ENCODE measurements at regions not wholly inside any gene's neighbourhood (a gene's known extent, or its start where the extent isn't known, plus 50 kb on each side); places are given as distances from the start of the nearest gene placed in this dataset.
A peak's percentile ranks its signal among the peaks of the same experiment; 100 is the strongest.

GRCh38 chr5:33242277-33242676 is 198.5 kb upstream of the TARS1 start:
- DNase-seq (ENCODE audit: low read depth in 1 of 2, low spot score in 1 of 2) = no peak
- in situ Hi-C loops (cut with HindIII; ENCODE audit: low pct_unique_long_range_greater_than_20kb, low sequenced_read_pairs) = no loop called here
- no peak for TF ChIP-seq JUND (IDR thresholded peaks at IDR 0.05; ENCODE audit: low read depth)

GRCh38 chr5:33244441-33245150 is 196.2 kb upstream of the TARS1 start:
- no peak for TF ChIP-seq JUND (IDR thresholded peaks at IDR 0.05; ENCODE audit: low read depth)
- in situ Hi-C loops (cut with HindIII; ENCODE audit: low pct_unique_long_range_greater_than_20kb, low sequenced_read_pairs) = no loop called here
- DNase-seq (ENCODE audit: low read depth in 1 of 2, low spot score in 1 of 2) = no peak

- TF ChIP-seq JUND (IDR thresholded peaks at IDR 0.05; ENCODE audit: low read depth) = no peak
- no peak for DNase-seq (ENCODE audit: low read depth in 1 of 2, low spot score in 1 of 2)
- in situ Hi-C loops (cut with HindIII; ENCODE audit: low pct_unique_long_range_greater_than_20kb, low sequenced_read_pairs) = no loop called here
These were observed 186.2 kb upstream of the TARS1 start for GRCh38 chr5:33254579-33254978.

GRCh38 chr5:33257807-33258429 is 182.8 kb upstream of the TARS1 start:
- TF ChIP-seq JUND (IDR thresholded peaks at IDR 0.05; ENCODE audit: low read depth) = no peak
- in situ Hi-C loops (cut with HindIII; ENCODE audit: low pct_unique_long_range_greater_than_20kb, low sequenced_read_pairs) = no loop called here
- DNase-seq (ENCODE audit: low read depth in 1 of 2, low spot score in 1 of 2) = peak in 1 of 2 experiments; percentile 13

GRCh38 chr5:33258553-33258952 is 182.2 kb upstream of the TARS1 start:
- TF ChIP-seq JUND (IDR thresholded peaks at IDR 0.05; ENCODE audit: low read depth) = no peak
- no peak for DNase-seq (ENCODE audit: low read depth in 1 of 2, low spot score in 1 of 2)
- in situ Hi-C loops (cut with HindIII; ENCODE audit: low pct_unique_long_range_greater_than_20kb, low sequenced_read_pairs) = no loop called here

GRCh38 chr5:33260098-33260497 is 180.7 kb upstream of the TARS1 start:
- in situ Hi-C loops (cut with HindIII; ENCODE audit: low pct_unique_long_range_greater_than_20kb, low sequenced_read_pairs) = no loop called here
- no peak for TF ChIP-seq JUND (IDR thresholded peaks at IDR 0.05; ENCODE audit: low read depth)

GRCh38 chr5:33261305-33261704 is 179.5 kb upstream of the TARS1 start:
- TF ChIP-seq JUND (IDR thresholded peaks at IDR 0.05; ENCODE audit: low read depth) = no peak
- DNase-seq (ENCODE audit: low read depth in 1 of 2, low spot score in 1 of 2) = no peak
- in situ Hi-C loops (cut with HindIII; ENCODE audit: low pct_unique_long_range_greater_than_20kb, low sequenced_read_pairs) = no loop called here

More at GRCh38 chr5:33260098-33260497, 180.7 kb upstream of the TARS1 start:
- DNase-seq (ENCODE audit: low read depth in 1 of 2, low spot score in 1 of 2) = no peak

GRCh38 chr5:33261747-33262146 is 179.0 kb upstream of the TARS1 start:
- no peak for DNase-seq (ENCODE audit: low read depth in 1 of 2, low spot score in 1 of 2)
- in situ Hi-C loops (cut with HindIII; ENCODE audit: low pct_unique_long_range_greater_than_20kb, low sequenced_read_pairs) = no loop called here
- no peak for TF ChIP-seq JUND (IDR thresholded peaks at IDR 0.05; ENCODE audit: low read depth)

- DNase-seq (ENCODE audit: low read depth in 1 of 2, low spot score in 1 of 2) = no peak
- in situ Hi-C loops (cut with HindIII; ENCODE audit: low pct_unique_long_range_greater_than_20kb, low sequenced_read_pairs) = no loop called here
- no peak for TF ChIP-seq JUND (IDR thresholded peaks at IDR 0.05; ENCODE audit: low read depth)
These were observed 173.0 kb upstream of the TARS1 start for GRCh38 chr5:33267801-33268200.

GRCh38 chr5:33268374-33268773 is 172.4 kb upstream of the TARS1 start:
- in situ Hi-C loops (cut with HindIII; ENCODE audit: low pct_unique_long_range_greater_than_20kb, low sequenced_read_pairs) = no loop called here
- TF ChIP-seq JUND (IDR thresholded peaks at IDR 0.05; ENCODE audit: low read depth) = no peak
- DNase-seq (ENCODE audit: low read depth in 1 of 2, low spot score in 1 of 2) = no peak

- no peak for DNase-seq (ENCODE audit: low read depth in 1 of 2, low spot score in 1 of 2)
- in situ Hi-C loops (cut with HindIII; ENCODE audit: low pct_unique_long_range_greater_than_20kb, low sequenced_read_pairs) = no loop called here
- no peak for TF ChIP-seq JUND (IDR thresholded peaks at IDR 0.05; ENCODE audit: low read depth)
These were observed 170.1 kb upstream of the TARS1 start for GRCh38 chr5:33270671-33271070.

GRCh38 chr5:33271606-33272005 is 169.2 kb upstream of the TARS1 start:
- DNase-seq (ENCODE audit: low read depth in 1 of 2, low spot score in 1 of 2) = no peak
- in situ Hi-C loops (cut with HindIII; ENCODE audit: low pct_unique_long_range_greater_than_20kb, low sequenced_read_pairs) = no loop called here
- no peak for TF ChIP-seq JUND (IDR thresholded peaks at IDR 0.05; ENCODE audit: low read depth)

GRCh38 chr5:33272288-33272687 is 168.5 kb upstream of the TARS1 start:
- DNase-seq (ENCODE audit: low read depth in 1 of 2, low spot score in 1 of 2) = no peak
- in situ Hi-C loops (cut with HindIII; ENCODE audit: low pct_unique_long_range_greater_than_20kb, low sequenced_read_pairs) = no loop called here
- no peak for TF ChIP-seq JUND (IDR thresholded peaks at IDR 0.05; ENCODE audit: low read depth)
